HCT116 (cell line): ENCODE measurements at regions not wholly inside any gene's neighbourhood (a gene's known extent, or its start where the extent isn't known, plus 50 kb on each side); places are given as distances from the start of the nearest gene placed in this dataset.

Experiments used
- ATAC-seq: fragments of 200-7000 bp; cut with Tn5 transposase; 2 replicates; pipeline ENCODE4 v1.9.1; 2020; ENCODE audit warnings: mild to moderate bottlenecking, moderate library complexity
- BruUV-seq: library from RNA; stranded (reverse); fragments of 400-500 nt; replicated peaks from 2 replicates; lab custom pipeline; 2021; lab: Mats Ljungman, UMichigan
- CTCF ChIA-PET: fragments of 300-600 bp; sonication (Branson Sonifier 250); formaldehyde crosslinking; loops from one replicate; lab custom pipeline; 2021; ENCODE audit warnings: antibody characterized with exemption; lab: Charles Lee
- POLR2A ChIA-PET: fragments of 300-600, 350-600 bp; sonication (Branson Sonifier 250); formaldehyde crosslinking; loops from one replicate; lab custom pipeline; 2021; ENCODE audit warnings: antibody characterized with exemption; lab: Charles Lee
- RAD21 ChIA-PET, 2 experiments: fragments of 300-600 bp; sonication (Branson Sonifier 250); formaldehyde crosslinking; loops; one replicate each; lab custom pipeline; 2023; ENCODE audit warnings: low total read pairs in 2 of 2; ENCODE audit not compliant: uncharacterized antibody in 2 of 2, unreplicated experiment in 2 of 2, low non-redundant PET in 1 of 2; lab: Charles Lee
- DNase-seq: peaks from one replicate; pipeline ENCODE4 v3.0.0-alpha.2; 2010; ENCODE audit warnings: low read depth, low spot score
- H2AFZ ChIP-seq: fragments of 200-600 bp; shearing (Covaris generic), sonication (generic); 2 replicates; pipeline ENCODE4 v1.6.1; 2017; ENCODE audit warnings: low read depth, mixed run types, mixed read lengths, antibody characterized with exemption, low read length; ENCODE audit not compliant: poor library complexity, severe bottlenecking
- H3K27ac ChIP-seq: 2 replicates; pipeline ENCODE4 v1.5.1; 2012; ENCODE audit warnings: low read depth, low read length
- H3K27me3 ChIP-seq: fragments of 200-600 bp; sonication (generic); 2 replicates; pipeline ENCODE4 v1.6.1; 2016; ENCODE audit warnings: mixed run types, low read length, mixed read lengths; ENCODE audit not compliant: insufficient read depth
- H3K36me3 ChIP-seq, 2 experiments: fragments of 200-500 bp in 1 of 2; fragments of 200-600 bp in 1 of 2; sonication (Bioruptor generic) in 1 of 2; sonication (generic) in 1 of 2; 2 replicates each; pipeline versions ENCODE4 v1.5.1 to v1.6.1; 2014 to 2016; ENCODE audit warnings: low read length in 2 of 2, inconsistent platforms in 1 of 2, mixed read lengths in 1 of 2, mixed run types in 1 of 2; ENCODE audit not compliant: insufficient read depth in 2 of 2, control insufficient read depth in 1 of 2
- H3K4me1 ChIP-seq, 2 experiments: fragments of 200-600 bp in 1 of 2; sonication (generic) in 1 of 2; 2 replicates each; pipeline versions ENCODE4 v1.5.1 to v1.6.1; 2012 to 2017; ENCODE audit warnings: low read length in 2 of 2, inconsistent platforms in 1 of 2, mild to moderate bottlenecking in 1 of 2, mixed read lengths in 1 of 2, mixed run types in 1 of 2, moderate library complexity in 1 of 2; ENCODE audit not compliant: insufficient read depth in 2 of 2, control insufficient read depth in 1 of 2
- H3K4me2 ChIP-seq: fragments of 200-600 bp; sonication (generic); 2 replicates; pipeline ENCODE4 v1.6.1; 2017; ENCODE audit warnings: mixed run types, low read length, mixed read lengths
- H3K4me3 ChIP-seq, 2 experiments: fragments of 200-600 bp in 1 of 2; sonication (generic) in 1 of 2; replicated peaks in 1 of 2; 2 replicates each; pipeline ENCODE4 v1.5.1; 2011 to 2016; ENCODE audit warnings: low read length in 2 of 2, control low read depth in 1 of 2, low read depth in 1 of 2, mild to moderate bottlenecking in 1 of 2, mixed read lengths in 1 of 2, mixed run types in 1 of 2
- H3K79me2 ChIP-seq: fragments of 200-600 bp; sonication (generic); 2 replicates; pipeline ENCODE4 v1.6.1; 2017; ENCODE audit warnings: mild to moderate bottlenecking, mixed run types, low read length, moderate library complexity, mixed read lengths; ENCODE audit not compliant: insufficient read depth
- H3K9ac ChIP-seq: fragments of 200-600 bp; sonication (generic); 2 replicates; pipeline ENCODE4 v1.6.1; 2016; ENCODE audit warnings: low read length, mixed read lengths
- H3K9me2 ChIP-seq: fragments of 200-600 bp; sonication (generic), shearing (Covaris generic); 2 replicates; pipeline ENCODE4 v1.6.1; 2017; ENCODE audit warnings: mixed run types, mild to moderate bottlenecking, moderate library complexity; ENCODE audit not compliant: insufficient read depth
- H3K9me3 ChIP-seq, 2 experiments: fragments of 200-500 bp in 1 of 2; fragments of 200-600 bp in 1 of 2; sonication (Bioruptor generic) in 1 of 2; sonication (generic) in 1 of 2; 2 replicates each; pipeline ENCODE4 v1.6.1; 2014 to 2017; ENCODE audit warnings: low read length in 2 of 2, mixed read lengths in 2 of 2, inconsistent platforms in 1 of 2, low read depth in 1 of 2, mild to moderate bottlenecking in 1 of 2, mixed run types in 1 of 2, moderate library complexity in 1 of 2; ENCODE audit not compliant: control insufficient read depth in 1 of 2, insufficient read depth in 1 of 2
- H4K20me1 ChIP-seq: fragments of 200-600 bp; sonication (generic), shearing (Covaris generic); 2 replicates; pipeline ENCODE4 v1.6.1; 2017; ENCODE audit warnings: mixed run types, mild to moderate bottlenecking, moderate library complexity; ENCODE audit not compliant: insufficient read depth
- CBX3 ChIP-seq: IDR thresholded peaks from 2 replicates; pipeline ENCODE4 v1.6.1; 2012; ENCODE audit warnings: low read depth
- CEBPB ChIP-seq: IDR thresholded peaks from 2 replicates; pipeline ENCODE4 v1.6.1; 2012; ENCODE audit warnings: low read depth
- CTCF ChIP-seq, 3 experiments: fragments of 200-600 bp in 1 of 3; sonication (generic) in 1 of 3; IDR thresholded peaks in 2 of 3; conservative IDR thresholded peaks in 1 of 3; 2 replicates each; pipeline ENCODE4 v1.5.1; 2012 to 2017; ENCODE audit warnings: low read depth in 2 of 3, low read length in 2 of 3, antibody characterized with exemption in 1 of 3, borderline replicate concordance in 1 of 3, control low read depth in 1 of 3, mild to moderate bottlenecking in 1 of 3, mixed read lengths in 1 of 3, mixed run types in 1 of 3, moderate library complexity in 1 of 3; ENCODE audit not compliant: insufficient read depth in 1 of 3
- EGR1 ChIP-seq: IDR thresholded peaks from 2 replicates; pipeline ENCODE4 v1.6.1; 2012; ENCODE audit warnings: low read depth
- JUND ChIP-seq: IDR thresholded peaks from 2 replicates; pipeline ENCODE4 v1.6.1; 2012
- POLR2A ChIP-seq: IDR thresholded peaks from 2 replicates; pipeline ENCODE4 v1.7.0; 2011; ENCODE audit warnings: borderline replicate concordance; ENCODE audit not compliant: insufficient read depth, insufficient read length; ENCODE audit errors: extremely low read depth
- POLR2AphosphoS5 ChIP-seq: IDR thresholded peaks from 2 replicates; pipeline ENCODE4 v1.6.1; 2011; ENCODE audit warnings: mild to moderate bottlenecking, low read depth, low read length, moderate library complexity
- REST ChIP-seq: IDR thresholded peaks from 2 replicates; pipeline ENCODE4 v1.6.1; 2012; ENCODE audit warnings: low read depth
- SIN3A ChIP-seq: IDR thresholded peaks from 2 replicates; pipeline ENCODE4 v1.6.1; 2012; ENCODE audit warnings: low read depth
- SRF ChIP-seq: IDR thresholded peaks from 2 replicates; pipeline ENCODE4 v1.6.1; 2012; ENCODE audit warnings: low read depth
- TCF7L2 ChIP-seq: IDR thresholded peaks from 2 replicates; pipeline ENCODE4 v1.7.0; 2011; ENCODE audit warnings: borderline replicate concordance, inconsistent platforms; ENCODE audit not compliant: insufficient read depth, insufficient read length; ENCODE audit errors: extremely low read depth
- YY1 ChIP-seq: IDR thresholded peaks from 2 replicates; pipeline ENCODE4 v1.6.1; 2011; ENCODE audit warnings: low read length, low read depth, moderate library complexity, mild to moderate bottlenecking; ENCODE audit not compliant: insufficient replicate concordance; ENCODE audit errors: extremely low read depth
- ZBTB33 ChIP-seq: IDR thresholded peaks from 2 replicates; pipeline ENCODE4 v1.6.1; 2011; ENCODE audit warnings: mild to moderate bottlenecking, low read length, moderate library complexity; ENCODE audit not compliant: insufficient replicate concordance; ENCODE audit errors: extremely low read depth
- ZNF274 ChIP-seq: fragments of 200-500 bp; sonication (Bioruptor generic); IDR thresholded peaks from 2 replicates; pipeline ENCODE4 v1.6.1; 2014; ENCODE audit warnings: mild to moderate bottlenecking, low read depth, low read length, inconsistent platforms
- intact Hi-C: fragments of 100-400 bp; cut with micrococcal nuclease; formaldehyde crosslinking; loops from 2 replicates; pipeline ENCODE4 v1.10.0; 2022

GRCh38 chr12:17035372-17035771 lies 429.4 kb upstream of the LMO3 start (continued):
- TF ChIP-seq YY1 (no peak), SIN3A (no peak), EGR1 (no peak), TCF7L2 (no peak), CBX3 (no peak), POLR2A (no peak), JUND (no peak), CTCF (IDR thresholded peaks at IDR 0.05 in 2 of 3, conservative IDR thresholded peaks at IDR 0.05 in 1 of 3; ENCODE audit: borderline replicate concordance in 1 of 3, insufficient read depth in 1 of 3, low read depth in 2 of 3, low read length in 2 of 3) (no peak), SRF (no peak)

- POLR2A ChIA-PET: no interaction called here
- Histone ChIP-seq H3K9me2 (no peaks in the 10 kb centered on the region), H3K79me2 (no peaks in the 10 kb centered on the region), H3K4me3 (no peak overlapping the region), H3K4me1 (no peaks in the 10 kb centered on the region), H3K27me3 (no peaks in the 10 kb centered on the region), H3K9me3 (no peaks in the 10 kb centered on the region; a peak in 1 of 4 replicates), H4K20me1 (no peaks in the 10 kb centered on the region), H3K9ac (no peak overlapping the region), H2AFZ (no peak overlapping the region), H3K4me2 (no peak overlapping the region), H3K27ac (no peak overlapping the region), H3K36me3 (no peaks in the 10 kb centered on the region)
- DNase-seq (no peak), ATAC-seq (no peak)
- intact Hi-C loops: no loop called here
- RAD21 ChIA-PET: no interaction called here
- BruUV-seq: no TSS peak
- CTCF ChIA-PET: no interaction called here
- TF ChIP-seq CEBPB (no peak), POLR2AphosphoS5 (no peak), POLR2A (no peak), JUND (no peak), ZNF274 (no peak), CBX3 (no peak), CTCF (IDR thresholded peaks at IDR 0.05 in 2 of 3, conservative IDR thresholded peaks at IDR 0.05 in 1 of 3; ENCODE audit: borderline replicate concordance in 1 of 3, insufficient read depth in 1 of 3, low read depth in 2 of 3, low read length in 2 of 3) (no peak), ZBTB33 (no peak), EGR1 (no peak), REST (no peak)
These were observed 424.4 kb upstream of the LMO3 start for GRCh38 chr12:17030338-17030737.
